ENCODE measurements at regions not wholly inside any gene's neighbourhood (a gene's known extent, or its start where the extent isn't known, plus 50 kb on each side); places are given as distances from the start of the nearest gene placed in this dataset.

- intact Hi-C loops (cut with DNase I), result no loop called here
- H3K4me1 ChIP-seq, result no peaks in the 10 kb centered on the region
- 64 to 68% methylated on average over 2 of the region's 2 CpGs for WGBS, 2 donors
Measured at GRCh38 chr14:86423214-86423613, 893.3 kb downstream of the FLRT2 start.

GRCh38 chr14:86420131-86420530, 890.2 kb downstream of the FLRT2 start:
- H3K27me3 ChIP-seq, result no peaks in the 10 kb centered on the region
- no peak for DNase-seq
- H3K4me1 ChIP-seq, result no peaks in the 10 kb centered on the region
- no peak overlapping the region for H3K27ac ChIP-seq
- no peaks in the 10 kb centered on the region for H3K9me3 ChIP-seq
- TF ChIP-seq CTCF (IDR thresholded peaks at IDR 0.05), result no peak
- no peak for TF ChIP-seq POLR2A (IDR thresholded peaks at IDR 0.05)
- no peak overlapping the region for H3K4me3 ChIP-seq
- no peaks in the 10 kb centered on the region for H3K36me3 ChIP-seq
- intact Hi-C loops (cut with DNase I), result no loop called here

More at GRCh38 chr14:86423214-86423613, 893.3 kb downstream of the FLRT2 start:
- TF ChIP-seq CTCF (IDR thresholded peaks at IDR 0.05) (no peak), POLR2A (IDR thresholded peaks at IDR 0.05) (no peak)
- Histone ChIP-seq H3K4me3 (no peak overlapping the region), H3K27me3 (no peaks in the 10 kb centered on the region), H3K27ac (no peak overlapping the region), H3K36me3 (no peaks in the 10 kb centered on the region), H3K9me3 (no peaks in the 10 kb centered on the region)
- no peak for DNase-seq

GRCh38 chr14:86414146-86414545, 884.2 kb downstream of the FLRT2 start:
- no peak for TF ChIP-seq CTCF (IDR thresholded peaks at IDR 0.05)
- TF ChIP-seq POLR2A (IDR thresholded peaks at IDR 0.05), result no peak
- Histone ChIP-seq H3K9me3 (no peaks in the 10 kb centered on the region), H3K4me3 (no peak overlapping the region), H3K27ac (no peak overlapping the region), H3K4me1 (no peaks in the 10 kb centered on the region), H3K27me3 (no peaks in the 10 kb centered on the region), H3K36me3 (no peaks in the 10 kb centered on the region)
- no peak for DNase-seq
- intact Hi-C loops (cut with DNase I), result no loop called here
- WGBS, 2 donors, result 77 to 80% methylated on average over 1 of the region's 1 CpG

GRCh38 chr14:86404989-86405649, 875.2 kb downstream of the FLRT2 start:
- WGBS, 2 donors, result 38 to 58% methylated on average over 3 of the region's 3 CpGs
- Histone ChIP-seq H3K27ac (no peak overlapping the region), H3K4me3 (no peak overlapping the region), H3K36me3 (no peaks in the 10 kb centered on the region), H3K4me1 (no peaks in the 10 kb centered on the region), H3K9me3 (no peaks in the 10 kb centered on the region), H3K27me3 (no peaks in the 10 kb centered on the region)
- intact Hi-C loops (cut with DNase I), result no loop called here
- DNase-seq, result no peak
- TF ChIP-seq CTCF (IDR thresholded peaks at IDR 0.05), result no peak
- no peak for TF ChIP-seq POLR2A (IDR thresholded peaks at IDR 0.05)

GRCh38 chr14:86404425-86404824, 874.5 kb downstream of the FLRT2 start:
- TF ChIP-seq POLR2A (IDR thresholded peaks at IDR 0.05), result no peak
- no peak for TF ChIP-seq CTCF (IDR thresholded peaks at IDR 0.05)
- WGBS, 2 donors, result 46 to 52% methylated on average over 2 of the region's 2 CpGs
- intact Hi-C loops (cut with DNase I), result no loop called here
- H3K9me3 ChIP-seq, result no peaks in the 10 kb centered on the region
- H3K27me3 ChIP-seq, result no peaks in the 10 kb centered on the region
- no peaks in the 10 kb centered on the region for H3K36me3 ChIP-seq
- H3K27ac ChIP-seq, result no peak overlapping the region
- no peaks in the 10 kb centered on the region for H3K4me1 ChIP-seq
- no peak overlapping the region for H3K4me3 ChIP-seq
- no peak for DNase-seq

Data from esophagus squamous epithelium (tissue), 5 donors.